HG02852 (cell line): ENCODE measurements at regions not wholly inside any gene's neighbourhood (a gene's known extent, or its start where the extent isn't known, plus 50 kb on each side); places are given as distances from the start of the nearest gene placed in this dataset.
"Not testable (repeated sequence)": the region's sequence is repeated elsewhere in the genome, so short reads cannot be mapped to it uniquely, and the experiment has no call there.

Experiments used
- ATAC-seq: cut with Tn5 transposase; IDR thresholded peaks from one replicate; pipeline ENCODE4 v1.9.1; 2021; ENCODE audit warnings: mild to moderate bottlenecking, moderate library complexity; ENCODE audit not compliant: unreplicated experiment

DNA sequence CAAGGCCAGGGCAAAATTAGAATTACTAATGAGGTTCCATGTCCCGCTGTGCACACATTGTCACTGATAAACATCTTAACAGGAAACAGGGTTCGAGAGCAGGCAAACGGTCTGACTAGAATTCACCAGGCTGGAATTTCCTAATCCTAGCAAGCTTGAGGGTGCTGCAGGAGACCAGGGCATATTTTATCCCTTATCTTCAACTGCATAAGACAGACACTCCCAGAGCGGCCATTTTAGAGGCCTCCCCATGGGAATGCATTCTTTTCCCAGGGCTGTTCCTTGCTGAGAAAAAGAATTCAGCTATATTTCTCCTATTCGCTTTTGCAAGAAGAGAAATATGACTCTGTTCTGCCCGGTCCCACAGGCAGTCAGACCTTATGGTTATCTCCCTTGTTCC is 282.5 kb upstream of the TACR3 start:
- ATAC-seq = not testable (repeated sequence)

DNA sequence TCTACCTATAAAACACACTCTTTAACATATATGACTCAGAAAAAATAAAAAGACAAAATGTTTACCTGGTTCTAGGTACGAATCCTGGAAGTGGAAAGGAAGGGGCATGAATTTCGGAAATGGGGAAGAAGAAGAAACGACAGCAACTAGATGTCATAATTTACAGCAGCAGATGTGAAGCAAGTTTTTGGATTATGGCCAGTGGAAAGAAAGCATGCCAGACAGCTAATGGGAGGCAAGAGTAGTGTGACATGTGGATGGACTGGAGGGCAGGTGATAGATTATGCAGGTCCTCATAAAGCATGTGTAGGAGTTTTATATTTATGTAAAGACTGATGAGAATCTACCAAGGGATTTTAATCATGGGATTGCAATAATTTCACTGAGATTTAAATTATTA is 279.0 kb upstream of the TACR3 start:
- ATAC-seq = no peak

DNA sequence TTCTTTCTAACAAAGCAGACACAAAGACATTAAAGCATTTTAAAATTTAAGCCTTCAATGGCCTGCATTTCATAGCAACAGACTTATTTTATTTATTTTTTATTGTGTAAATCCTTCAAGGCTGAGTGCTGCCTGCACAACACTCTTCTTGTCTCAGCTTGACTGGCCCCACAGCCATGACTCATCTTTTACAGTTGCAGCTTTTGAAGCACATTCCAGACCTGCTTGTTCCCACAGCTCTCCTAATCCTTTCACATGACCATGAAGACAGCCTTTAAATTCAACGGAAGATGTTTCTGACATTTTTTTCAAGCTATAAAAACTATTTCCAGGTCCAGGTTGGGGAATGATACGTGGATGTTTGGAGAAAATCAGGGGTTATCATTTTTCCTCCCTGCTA is 276.9 kb upstream of the TACR3 start:
- ATAC-seq = no peak

DNA sequence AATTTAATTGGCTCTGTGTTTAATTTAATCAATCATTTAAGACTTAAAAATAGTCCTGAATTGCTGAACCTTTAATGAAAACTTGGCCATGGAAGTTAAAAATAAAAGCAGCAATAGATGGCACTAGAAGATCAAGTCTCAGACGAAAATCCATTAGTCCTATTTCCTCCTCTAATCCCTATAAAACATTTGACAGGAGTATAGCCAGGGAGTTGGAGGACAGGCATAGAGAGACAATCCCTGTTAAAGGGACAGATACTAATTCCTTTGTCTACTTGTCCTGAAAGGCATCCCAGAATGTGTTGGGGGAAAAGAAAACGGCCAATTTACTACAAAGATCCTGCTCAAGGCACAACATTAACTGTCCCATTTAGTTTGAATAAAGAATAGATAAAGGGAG is 276.3 kb upstream of the TACR3 start:
- no peak for ATAC-seq

DNA sequence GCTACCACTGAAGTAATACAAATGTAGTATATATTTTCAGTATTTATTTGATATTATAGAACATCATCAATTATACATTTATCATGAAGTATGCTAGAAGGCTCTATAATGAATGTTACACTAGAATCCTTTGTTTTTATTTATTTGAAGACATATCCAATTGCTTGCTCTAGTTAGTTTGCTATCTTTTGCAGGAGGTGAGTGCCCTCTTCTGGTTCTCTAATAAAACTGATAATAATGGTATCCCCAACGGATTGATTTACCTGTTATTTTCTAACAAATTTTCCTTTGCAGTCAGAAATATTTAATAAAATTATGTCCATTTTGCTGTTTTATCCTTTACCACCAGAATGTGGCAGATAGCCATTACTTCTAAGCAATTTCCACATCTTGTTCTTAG is 274.3 kb upstream of the TACR3 start:
- ATAC-seq = no peak

DNA sequence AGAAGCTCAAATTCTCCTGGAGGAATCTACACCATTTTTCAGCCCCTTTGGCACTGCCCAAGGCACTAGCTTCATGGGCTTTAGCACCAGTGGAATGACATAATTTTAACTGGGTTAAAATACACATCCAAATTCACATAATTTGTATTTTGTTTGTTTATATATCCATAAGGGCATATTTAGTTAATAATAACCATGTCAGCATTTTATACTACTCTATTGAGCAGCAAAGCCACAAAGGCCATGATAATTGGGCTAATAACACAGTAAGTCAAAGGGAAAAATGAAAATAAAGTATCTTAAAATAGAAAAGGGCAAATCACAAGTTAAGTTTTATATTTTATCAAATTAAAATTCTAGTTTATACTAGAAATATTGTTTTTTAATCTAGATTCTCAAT is 262.7 kb upstream of the TACR3 start:
- ATAC-seq = no peak

DNA sequence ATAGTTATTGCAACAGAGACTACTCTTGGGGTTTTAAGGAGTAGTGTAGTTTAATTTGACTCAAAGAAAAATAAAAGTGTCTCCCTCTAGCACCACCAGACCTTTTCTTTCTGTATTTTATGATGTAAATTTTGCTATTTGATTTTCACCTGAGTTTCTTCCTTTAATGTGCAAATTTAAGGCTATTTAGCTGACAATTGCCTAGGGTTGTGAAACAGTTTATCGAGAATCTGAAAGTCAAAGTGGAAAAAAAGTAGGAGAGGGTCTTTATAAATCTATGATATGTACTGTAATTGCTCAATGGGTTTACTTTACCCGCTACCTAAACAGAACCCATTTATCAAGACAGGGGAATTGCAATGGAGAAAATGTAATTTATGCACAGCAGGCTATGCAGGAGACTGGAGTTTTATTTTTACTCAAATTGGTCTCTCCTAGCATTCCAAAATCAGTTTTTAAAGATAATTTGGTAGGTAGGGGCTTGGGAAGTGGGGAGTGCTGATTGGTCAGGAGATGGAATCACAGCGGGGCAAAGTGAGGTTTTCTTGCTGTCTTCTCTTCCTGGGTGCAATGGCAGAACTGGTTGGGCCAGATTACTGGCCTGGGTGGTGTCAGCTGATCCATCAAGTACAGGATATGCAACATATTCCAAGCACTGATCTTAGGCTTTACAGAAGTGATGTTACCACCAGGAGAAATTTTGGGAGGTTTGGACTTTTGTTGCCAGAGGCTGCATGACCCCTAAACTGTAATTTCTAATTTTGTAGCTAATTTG is 228.6 kb upstream of the TACR3 start:
- ATAC-seq = no peak

DNA sequence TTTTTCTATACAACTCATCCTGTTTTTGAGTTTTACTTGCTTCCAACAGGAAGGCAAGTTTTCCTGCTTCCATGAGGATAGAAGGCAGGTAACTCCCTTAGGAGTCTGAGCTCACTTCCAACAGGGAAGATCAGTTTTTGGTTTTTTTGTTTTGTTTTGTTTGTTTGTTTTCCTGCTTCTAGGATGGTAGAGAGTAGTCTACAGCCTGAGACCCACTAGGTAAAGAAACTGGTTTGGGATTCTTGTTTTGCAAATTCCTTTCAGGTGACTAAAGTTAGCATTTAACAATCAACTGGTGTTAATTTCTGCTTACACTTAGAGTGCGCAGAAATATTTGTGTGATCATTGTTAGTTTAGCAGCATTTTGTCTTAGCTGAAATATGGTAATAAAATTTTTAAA is 227.8 kb upstream of the TACR3 start:
- ATAC-seq = no peak

DNA sequence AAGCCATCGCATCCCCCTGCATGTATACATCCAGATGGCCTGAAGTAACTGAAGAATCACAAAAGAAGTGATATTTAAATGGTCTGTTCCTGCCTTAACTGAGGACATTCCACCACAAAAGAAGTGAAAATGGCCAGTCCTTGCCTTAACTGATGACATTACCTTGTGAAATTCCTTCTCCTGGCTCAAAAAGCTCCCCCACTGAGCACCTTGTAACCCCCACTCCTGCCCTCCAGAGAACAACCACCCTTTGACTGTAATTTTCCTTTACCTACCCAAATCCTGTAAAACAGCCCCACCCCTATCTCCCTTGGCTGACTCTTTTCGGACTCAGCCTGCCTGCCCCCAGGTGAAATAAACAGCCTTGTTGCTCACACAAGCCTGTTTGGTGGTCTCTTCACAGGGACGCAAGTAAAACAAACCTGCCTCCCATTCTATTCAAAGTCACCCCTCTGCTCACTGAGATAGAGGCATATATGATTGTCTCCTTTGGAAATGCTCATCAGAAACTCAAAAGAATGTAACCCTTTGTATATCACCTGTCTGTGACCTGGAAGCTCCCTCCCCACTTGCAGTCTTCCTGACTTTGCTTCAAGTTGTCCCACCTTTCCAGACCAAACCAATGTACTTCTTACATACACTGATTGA is 227.0 kb upstream of the TACR3 start:
- ATAC-seq = not testable (repeated sequence)

DNA sequence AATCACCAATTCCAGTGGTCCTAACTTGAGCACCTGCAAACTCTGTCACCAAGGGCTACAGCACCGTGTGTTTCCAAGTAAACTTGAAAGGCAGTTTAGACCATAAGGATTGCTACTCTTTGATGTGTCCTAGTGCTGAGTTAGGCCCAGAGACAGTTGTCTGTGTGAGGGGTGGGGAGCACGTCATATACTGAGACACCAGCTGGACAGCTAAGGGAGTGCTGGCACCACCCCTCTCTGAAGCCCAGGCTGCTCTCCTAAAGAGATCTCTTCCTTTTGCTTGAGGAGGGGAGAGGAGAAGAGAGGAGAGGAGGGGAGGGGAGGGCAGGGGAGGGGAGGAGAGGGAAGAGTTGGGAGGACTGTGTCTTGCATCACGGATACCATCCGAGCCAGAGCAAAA is 218.7 kb upstream of the TACR3 start:
- no peak for ATAC-seq

DNA sequence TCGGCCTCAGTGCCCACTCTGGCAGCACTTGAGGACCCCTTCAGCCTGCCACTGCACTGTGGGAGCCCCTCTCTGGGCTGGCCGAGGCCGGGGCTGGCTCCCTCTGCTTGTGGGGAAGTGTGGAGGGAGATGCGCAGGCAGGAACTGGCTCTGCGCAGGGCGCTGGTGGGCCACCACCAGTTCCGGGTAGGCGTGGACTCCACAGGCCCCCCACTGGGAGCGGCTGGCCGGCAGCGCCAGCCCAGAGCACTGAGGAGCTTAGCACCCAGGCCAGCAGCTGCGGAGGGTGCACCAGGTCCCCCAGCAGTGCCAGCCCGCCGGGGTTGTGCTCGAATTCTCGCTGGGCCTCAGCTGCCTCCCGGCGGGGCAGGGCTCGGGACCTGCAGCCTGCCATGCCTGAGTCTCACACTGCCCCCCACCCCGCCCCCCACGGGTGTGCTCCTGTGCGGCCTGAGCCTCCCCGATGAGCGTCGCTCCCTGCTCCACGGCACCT is 216.9 kb upstream of the TACR3 start:
- ATAC-seq = no peak

DNA sequence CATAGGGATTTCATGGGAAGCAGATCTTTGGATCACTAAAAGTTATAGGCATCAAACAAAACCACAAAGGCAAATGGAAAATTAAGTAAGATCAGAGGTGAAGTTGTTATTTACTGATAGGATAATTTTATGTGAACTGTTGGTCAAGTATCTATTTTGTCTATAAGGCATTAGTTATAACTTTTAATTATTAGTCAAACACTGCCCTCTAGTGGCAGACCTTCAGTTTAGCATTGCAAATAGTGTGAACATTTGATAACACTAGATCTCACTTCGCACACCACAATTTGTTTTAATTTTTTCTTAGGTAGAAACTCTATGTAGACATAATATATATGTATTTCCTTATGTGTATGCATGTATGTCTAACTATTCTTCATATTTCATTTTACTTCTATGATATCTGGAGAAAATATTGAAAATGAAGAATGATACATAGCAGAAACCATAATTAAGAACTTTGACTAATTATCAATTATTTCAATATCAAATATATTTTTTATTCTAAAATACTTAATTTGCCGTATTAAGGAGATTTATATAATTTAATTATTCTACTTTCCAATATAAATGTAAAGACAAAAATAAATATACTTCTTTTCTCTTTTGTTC is 214.5 kb upstream of the TACR3 start:
- ATAC-seq = peak; percentile 78

DNA sequence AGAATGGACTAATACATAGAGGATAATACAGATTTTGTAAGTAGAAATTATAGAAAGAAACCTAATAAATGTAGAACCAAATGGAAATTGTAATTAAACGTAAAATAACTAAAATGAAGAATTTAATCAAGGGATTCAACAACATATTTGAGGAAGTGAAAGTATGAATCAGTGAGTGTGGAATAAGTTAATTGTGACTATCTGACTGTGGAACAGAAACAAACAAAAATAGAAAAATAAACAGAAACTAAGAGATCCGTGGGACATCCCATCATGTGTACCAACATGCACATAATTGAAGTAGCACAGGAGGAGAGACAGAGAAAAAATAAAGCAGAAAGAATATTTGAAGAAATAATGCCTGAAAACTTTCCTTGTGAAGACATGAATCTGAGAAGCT is 208.6 kb upstream of the TACR3 start:
- no peak for ATAC-seq

DNA sequence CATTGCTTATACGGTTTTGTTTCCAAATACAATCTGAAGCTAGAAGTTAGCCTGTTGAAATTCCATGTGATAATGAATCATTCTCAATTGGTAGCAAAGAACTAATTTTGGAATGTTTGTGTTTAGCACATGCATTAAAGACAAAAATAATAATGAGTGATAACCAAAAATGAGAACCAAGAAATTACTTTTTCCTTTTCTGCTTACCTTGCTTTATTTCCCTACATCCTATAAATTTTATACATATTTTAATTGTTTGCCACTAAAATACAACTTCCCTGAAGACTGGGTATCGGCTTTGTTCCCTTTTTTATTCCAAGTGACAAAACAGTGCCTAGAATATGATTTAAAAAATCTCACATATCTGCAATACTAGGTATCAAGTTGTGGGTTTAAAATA is 203.8 kb upstream of the TACR3 start:
- no peak for ATAC-seq

DNA sequence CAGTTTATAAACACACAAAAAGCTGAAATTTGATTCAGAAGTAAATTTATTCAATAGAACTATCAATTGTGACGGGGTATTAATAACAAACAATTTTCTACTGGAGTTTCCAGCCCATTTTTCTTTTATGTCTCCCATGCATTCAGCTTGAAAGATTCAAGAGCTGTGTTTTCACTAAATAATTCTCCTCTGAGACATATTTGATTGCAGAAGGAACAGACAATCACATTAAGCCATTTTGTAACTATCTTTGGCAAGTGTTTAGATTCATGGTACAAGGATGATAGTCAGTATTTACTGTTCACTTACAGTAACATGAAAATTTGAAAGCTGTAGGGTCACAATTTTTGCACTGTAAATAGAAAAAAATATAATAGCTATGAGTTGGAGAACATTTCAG is 198.4 kb upstream of the TACR3 start:
- no peak for ATAC-seq

DNA sequence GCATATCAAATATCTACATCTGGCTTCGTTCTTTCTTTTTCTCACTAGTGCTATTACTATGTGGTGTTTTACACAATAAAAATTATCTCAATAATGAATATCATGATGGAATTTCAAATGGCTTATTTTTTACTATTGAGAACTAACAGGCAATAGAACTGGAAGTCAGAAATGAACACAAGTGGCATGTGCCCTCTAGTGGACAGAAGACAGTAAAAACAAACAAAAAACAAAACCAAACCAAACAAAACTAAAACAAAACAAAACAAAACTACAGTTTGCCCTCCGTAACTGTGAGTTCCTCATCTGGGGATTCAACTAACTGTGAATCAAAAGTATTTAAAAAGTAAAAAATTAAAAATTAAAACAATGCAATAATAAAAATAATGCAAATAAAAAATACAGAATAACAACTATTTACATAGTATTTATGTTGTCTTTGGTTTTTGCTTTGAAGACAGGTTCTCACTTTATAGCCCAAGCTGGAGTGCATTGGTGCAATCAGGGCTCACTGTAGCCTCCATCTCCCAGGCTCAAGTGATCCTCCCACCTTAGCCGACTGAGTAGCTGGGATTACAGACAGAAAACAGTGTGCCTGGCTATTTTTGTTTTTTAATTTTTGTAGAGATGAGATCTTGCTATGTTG is 195.6 kb upstream of the TACR3 start:
- peak; percentile 92 for ATAC-seq

DNA sequence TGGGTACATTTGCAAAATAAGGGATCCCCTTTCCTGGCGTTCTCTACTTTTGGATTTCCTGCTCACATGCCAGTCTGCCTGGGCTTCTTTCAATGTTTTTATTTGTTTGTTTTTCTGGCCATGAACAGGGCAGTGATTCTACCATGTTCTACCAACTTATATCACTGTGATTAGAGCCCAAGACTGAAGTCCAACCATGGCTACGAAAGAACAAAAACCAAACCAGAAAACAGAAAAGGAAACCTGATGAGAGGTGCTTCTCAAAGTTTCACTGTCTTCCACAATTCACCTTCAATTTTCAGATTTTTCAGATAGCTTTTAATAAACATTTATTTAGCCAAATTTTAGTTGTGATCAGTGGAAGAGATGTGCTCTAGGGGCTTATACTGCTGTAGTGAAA is 187.6 kb upstream of the TACR3 start:
- no peak for ATAC-seq

DNA sequence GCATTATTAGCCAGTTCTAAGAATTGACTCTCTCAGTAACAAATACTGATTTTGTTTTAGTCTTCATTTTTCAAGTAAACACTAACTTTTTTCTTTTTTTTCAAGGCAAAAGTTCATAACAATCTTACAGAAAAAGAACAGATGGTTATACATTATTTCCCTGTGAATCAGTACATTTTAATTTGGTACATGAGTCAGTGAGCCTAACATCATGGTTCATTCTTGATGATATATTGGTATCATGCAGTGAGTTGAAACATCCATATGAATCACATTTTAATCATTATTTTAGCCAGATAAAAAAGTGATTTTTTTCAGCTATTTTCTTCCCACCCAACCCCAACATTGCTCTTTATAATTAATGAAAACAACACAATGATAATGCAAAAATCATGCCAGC is 184.3 kb upstream of the TACR3 start:
- ATAC-seq = no peak

DNA sequence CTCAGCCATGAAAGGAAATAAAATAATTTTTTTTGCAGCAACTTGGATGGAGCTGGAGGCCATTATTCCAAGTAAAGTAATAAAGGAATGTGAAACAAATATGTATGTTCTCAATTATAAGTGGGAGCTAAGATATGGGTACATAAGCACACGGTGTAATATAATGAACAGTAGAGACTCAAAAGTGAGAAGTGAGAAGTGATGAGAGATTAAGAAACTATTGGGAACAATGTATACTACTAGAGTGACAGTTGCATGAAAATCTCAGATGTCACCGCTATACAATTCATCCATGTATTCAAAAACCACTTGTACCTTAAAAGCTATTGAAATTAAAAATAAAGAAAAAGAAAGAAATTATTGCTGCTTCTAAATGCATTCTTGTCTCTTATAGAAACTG is 182.9 kb upstream of the TACR3 start:
- ATAC-seq = peak; percentile 51

DNA sequence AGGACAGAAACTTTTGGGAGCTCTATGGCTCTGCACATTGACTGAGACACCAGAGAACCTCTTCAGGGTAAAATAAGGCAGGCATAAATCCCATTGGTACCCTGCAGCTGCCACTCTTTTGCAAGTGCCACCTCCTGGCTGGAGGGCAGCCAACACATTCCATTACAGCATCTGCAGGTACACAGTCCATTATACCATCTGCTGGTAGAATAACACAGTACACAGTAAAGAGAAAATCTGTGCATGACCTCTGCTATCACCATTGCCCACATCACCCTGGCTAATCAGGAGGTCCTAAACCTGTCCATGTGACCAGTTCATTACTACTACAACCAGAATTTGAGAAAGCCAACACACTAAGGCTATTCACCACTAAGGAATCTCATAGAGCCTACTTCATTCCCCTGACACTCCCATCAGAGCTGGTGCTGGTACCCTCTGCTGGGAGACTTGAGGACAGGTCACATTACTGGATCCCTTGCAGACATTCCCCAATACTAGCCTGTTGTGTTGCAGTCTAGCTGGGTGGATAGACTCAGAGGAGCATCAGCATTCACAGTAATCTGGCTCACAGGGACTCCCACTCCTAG is 176.2 kb upstream of the TACR3 start:
- no peak for ATAC-seq

DNA sequence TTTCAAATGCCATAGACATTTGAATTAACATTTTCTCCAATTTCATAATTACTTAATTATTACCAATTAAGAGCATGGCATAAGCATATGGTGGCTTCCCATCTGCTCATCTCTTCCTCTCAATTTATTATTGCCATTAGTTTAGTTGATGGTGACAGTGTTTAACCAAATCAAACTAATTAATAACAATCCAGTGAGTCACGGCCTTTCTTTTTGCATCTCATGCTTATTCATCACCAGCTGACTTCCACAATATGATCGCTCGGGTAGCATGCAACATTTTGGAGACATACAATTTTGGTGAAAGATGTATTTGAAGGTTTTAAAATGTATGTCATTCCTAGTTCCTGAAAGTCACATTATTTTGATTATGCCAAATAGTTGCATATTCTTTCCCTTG is 172.8 kb upstream of the TACR3 start:
- ATAC-seq = no peak
